Neural crest cell (in vitro differentiated cells): ENCODE measurements at regions not wholly inside any gene's neighbourhood (a gene's known extent, or its start where the extent isn't known, plus 50 kb on each side); places are given as distances from the start of the nearest gene placed in this dataset.
"Not testable (repeated sequence)": the region's sequence is repeated elsewhere in the genome, so short reads cannot be mapped to it uniquely, and the experiment has no call there.

ENCODE experiments used
- DNase-seq: peaks from one replicate; pipeline ENCODE4 v3.0.0; 2021; ENCODE audit warnings: low read depth, mixed read lengths, low spot score
- H3K27ac Mint-ChIP-seq: one replicate; pipeline ENCODE4 v1.8.0; 2021; ENCODE audit warnings: mild to moderate bottlenecking, mixed read lengths; ENCODE audit not compliant: unreplicated experiment
- H3K27me3 Mint-ChIP-seq: 2 replicates; pipeline ENCODE4 v1.8.0; 2021; ENCODE audit warnings: low read depth, mild to moderate bottlenecking, mixed read lengths
- H3K36me3 Mint-ChIP-seq: 2 replicates; pipeline ENCODE4 v1.8.0; 2021; ENCODE audit warnings: low read depth, mild to moderate bottlenecking, mixed read lengths
- H3K4me1 Mint-ChIP-seq: 2 replicates; pipeline ENCODE4 v1.8.0; 2021; ENCODE audit warnings: mixed read lengths
- H3K4me3 Mint-ChIP-seq: one replicate; pipeline ENCODE4 v1.8.0; 2021; ENCODE audit warnings: mild to moderate bottlenecking, mixed read lengths
- H3K9me3 Mint-ChIP-seq: 2 replicates; pipeline ENCODE4 v1.8.0; 2021; ENCODE audit warnings: mixed read lengths
- CTCF ChIP-seq: fragments of 200-600 bp; sonication (generic); conservative IDR thresholded peaks from 2 replicates; pipeline ENCODE4 v1.5.0; 2021; ENCODE audit warnings: antibody characterized with exemption, mild to moderate bottlenecking

- Mint-ChIP-seq H3K27ac (no peak overlapping the region), H3K36me3 (no peaks in the 10 kb centered on the region), H3K27me3 (no peaks in the 10 kb centered on the region), H3K4me3 (no peak overlapping the region), H3K9me3 (no peaks in the 10 kb centered on the region), H3K4me1 (no peaks in the 10 kb centered on the region)
- no peak for DNase-seq
- no peak for TF ChIP-seq CTCF
These were observed 239.1 kb upstream of the NMUR2 start for GRCh38 chr5:152644029-152644728.

- no peak for DNase-seq
- Mint-ChIP-seq H3K4me1 (no peaks in the 10 kb centered on the region), H3K27ac (no peak overlapping the region), H3K4me3 (no peak overlapping the region), H3K36me3 (no peaks in the 10 kb centered on the region), H3K27me3 (peaks cover 5% of the 10 kb centered on the region), H3K9me3 (no peaks in the 10 kb centered on the region)
- TF ChIP-seq CTCF, result no peak
These were observed 244.5 kb upstream of the NMUR2 start for GRCh38 chr5:152649609-152650008.

- DNase-seq, result no peak
- no peak for TF ChIP-seq CTCF
- no peak overlapping the region for H3K27ac Mint-ChIP-seq
- peaks cover 5% of the 10 kb centered on the region for H3K27me3 Mint-ChIP-seq
- no peaks in the 10 kb centered on the region for H3K9me3 Mint-ChIP-seq
- H3K36me3 Mint-ChIP-seq, result no peaks in the 10 kb centered on the region
- no peaks in the 10 kb centered on the region for H3K4me1 Mint-ChIP-seq
- H3K4me3 Mint-ChIP-seq, result no peak overlapping the region
These were observed 245.3 kb upstream of the NMUR2 start for GRCh38 chr5:152650413-152650812.

GRCh38 chr5:152659470-152659869 lies 254.4 kb upstream of the NMUR2 start:
- not testable (repeated sequence) for H3K4me1 Mint-ChIP-seq, H3K4me3 Mint-ChIP-seq, H3K36me3 Mint-ChIP-seq, H3K27me3 Mint-ChIP-seq, H3K9me3 Mint-ChIP-seq, DNase-seq
- peak overlapping the region; percentile 87 for H3K27ac Mint-ChIP-seq

GRCh38 chr5:152673601-152674000 lies 268.5 kb upstream of the NMUR2 start:
- TF ChIP-seq CTCF, result no peak
- DNase-seq, result no peak
- Mint-ChIP-seq H3K27ac (no peak overlapping the region), H3K9me3 (no peaks in the 10 kb centered on the region), H3K4me1 (no peaks in the 10 kb centered on the region), H3K4me3 (no peak overlapping the region), H3K27me3 (no peaks in the 10 kb centered on the region), H3K36me3 (no peaks in the 10 kb centered on the region)

- no peaks in the 10 kb centered on the region for H3K4me1 Mint-ChIP-seq
- H3K9me3 Mint-ChIP-seq, result no peaks in the 10 kb centered on the region
- H3K4me3 Mint-ChIP-seq, result no peak overlapping the region
- no peak for DNase-seq
- H3K27ac Mint-ChIP-seq, result no peak overlapping the region
- H3K27me3 Mint-ChIP-seq, result no peaks in the 10 kb centered on the region
- no peaks in the 10 kb centered on the region for H3K36me3 Mint-ChIP-seq
- no peak for TF ChIP-seq CTCF
These were observed 269.3 kb upstream of the NMUR2 start for GRCh38 chr5:152674403-152674802.
